Esophagus squamous epithelium (tissue), 4 donors: ENCODE measurements at regions not wholly inside any gene's neighbourhood (a gene's known extent, or its start where the extent isn't known, plus 50 kb on each side); places are given as distances from the start of the nearest gene placed in this dataset.

ENCODE experiments used
- POLR2A ChIP-seq, 4 donors: fragments of 450-650 bp; IDR thresholded peaks; one replicate each; pipeline ENCODE4 v1.6.1; 2017; ENCODE audit warnings: antibody characterized with exemption in 4 of 4, mild to moderate bottlenecking in 4 of 4, moderate library complexity in 3 of 4
- TF ChIP-seq, protein P1 (sequence below), 6 experiments: fragments of 450-650 bp in 4 of 6; fragments of 200-600 bp in 2 of 6; sonication (generic) in 2 of 6; IDR thresholded peaks; one replicate each; pipeline ENCODE4 v1.5.1; 2016 to 2019; ENCODE audit warnings: antibody characterized with exemption in 6 of 6, mild to moderate bottlenecking in 4 of 6, moderate library complexity in 4 of 6

- TF ChIP-seq, protein P1, sequence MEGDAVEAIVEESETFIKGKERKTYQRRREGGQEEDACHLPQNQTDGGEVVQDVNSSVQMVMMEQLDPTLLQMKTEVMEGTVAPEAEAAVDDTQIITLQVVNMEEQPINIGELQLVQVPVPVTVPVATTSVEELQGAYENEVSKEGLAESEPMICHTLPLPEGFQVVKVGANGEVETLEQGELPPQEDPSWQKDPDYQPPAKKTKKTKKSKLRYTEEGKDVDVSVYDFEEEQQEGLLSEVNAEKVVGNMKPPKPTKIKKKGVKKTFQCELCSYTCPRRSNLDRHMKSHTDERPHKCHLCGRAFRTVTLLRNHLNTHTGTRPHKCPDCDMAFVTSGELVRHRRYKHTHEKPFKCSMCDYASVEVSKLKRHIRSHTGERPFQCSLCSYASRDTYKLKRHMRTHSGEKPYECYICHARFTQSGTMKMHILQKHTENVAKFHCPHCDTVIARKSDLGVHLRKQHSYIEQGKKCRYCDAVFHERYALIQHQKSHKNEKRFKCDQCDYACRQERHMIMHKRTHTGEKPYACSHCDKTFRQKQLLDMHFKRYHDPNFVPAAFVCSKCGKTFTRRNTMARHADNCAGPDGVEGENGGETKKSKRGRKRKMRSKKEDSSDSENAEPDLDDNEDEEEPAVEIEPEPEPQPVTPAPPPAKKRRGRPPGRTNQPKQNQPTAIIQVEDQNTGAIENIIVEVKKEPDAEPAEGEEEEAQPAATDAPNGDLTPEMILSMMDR (IDR thresholded peaks at IDR 0.05): no peak
- no peak for TF ChIP-seq POLR2A (IDR thresholded peaks at IDR 0.05)
Measured at GRCh38 chr5:67416133-67416937, 219.7 kb upstream of the CD180 start.
